ENCODE measurements at regions not wholly inside any gene's neighbourhood (a gene's known extent, or its start where the extent isn't known, plus 50 kb on each side); places are given as distances from the start of the nearest gene placed in this dataset.

DNA sequence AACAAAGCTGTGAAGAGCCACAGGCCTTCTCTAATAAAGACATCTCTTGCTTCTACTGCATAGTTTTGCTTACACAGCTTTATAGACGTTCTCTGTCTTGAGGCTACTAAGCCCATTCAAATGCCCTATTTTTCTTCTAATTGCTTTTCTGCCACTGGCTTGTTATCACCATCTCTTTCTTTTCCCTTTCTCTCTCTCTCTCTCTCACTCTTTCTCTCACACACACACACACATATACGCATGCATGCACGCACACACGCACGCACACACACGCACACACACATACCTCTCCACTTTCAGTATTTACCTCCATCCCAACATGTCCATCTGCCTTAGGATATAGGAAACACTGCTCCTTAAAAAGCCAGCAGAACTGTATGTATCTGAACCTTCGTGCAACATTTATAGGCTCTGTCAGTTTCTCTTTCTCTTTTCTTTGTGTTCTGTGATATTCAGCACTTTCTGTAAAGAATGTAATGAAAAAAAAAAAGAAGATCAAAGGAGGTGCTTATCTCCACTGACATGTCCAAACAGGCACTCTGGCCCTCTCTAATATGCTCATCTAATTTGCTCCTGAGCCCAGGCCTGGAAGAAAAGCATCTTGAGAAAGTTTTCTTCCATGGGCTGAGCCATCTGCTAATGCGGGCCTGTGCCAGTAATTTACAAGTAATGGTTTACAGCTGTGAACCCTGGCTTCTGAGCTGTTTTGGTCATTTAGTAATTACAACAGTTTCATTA lies 1046.7 kb upstream of the MAP3K7 start:
- H3K27ac Mint-ChIP-seq: no peak overlapping the region
- H3K4me3 Mint-ChIP-seq: no peak overlapping the region
- DNase-seq (no peak), ATAC-seq (no peak)
- no peaks in the 10 kb centered on the region for H3K27me3 Mint-ChIP-seq
- H3K9me3 Mint-ChIP-seq: peaks cover 2% of the 10 kb centered on the region
- no peaks in the 10 kb centered on the region for H3K36me3 Mint-ChIP-seq (ENCODE audit: low read depth)
- CTCF ChIA-PET: no interaction called here
- TF ChIP-seq, protein P1, sequence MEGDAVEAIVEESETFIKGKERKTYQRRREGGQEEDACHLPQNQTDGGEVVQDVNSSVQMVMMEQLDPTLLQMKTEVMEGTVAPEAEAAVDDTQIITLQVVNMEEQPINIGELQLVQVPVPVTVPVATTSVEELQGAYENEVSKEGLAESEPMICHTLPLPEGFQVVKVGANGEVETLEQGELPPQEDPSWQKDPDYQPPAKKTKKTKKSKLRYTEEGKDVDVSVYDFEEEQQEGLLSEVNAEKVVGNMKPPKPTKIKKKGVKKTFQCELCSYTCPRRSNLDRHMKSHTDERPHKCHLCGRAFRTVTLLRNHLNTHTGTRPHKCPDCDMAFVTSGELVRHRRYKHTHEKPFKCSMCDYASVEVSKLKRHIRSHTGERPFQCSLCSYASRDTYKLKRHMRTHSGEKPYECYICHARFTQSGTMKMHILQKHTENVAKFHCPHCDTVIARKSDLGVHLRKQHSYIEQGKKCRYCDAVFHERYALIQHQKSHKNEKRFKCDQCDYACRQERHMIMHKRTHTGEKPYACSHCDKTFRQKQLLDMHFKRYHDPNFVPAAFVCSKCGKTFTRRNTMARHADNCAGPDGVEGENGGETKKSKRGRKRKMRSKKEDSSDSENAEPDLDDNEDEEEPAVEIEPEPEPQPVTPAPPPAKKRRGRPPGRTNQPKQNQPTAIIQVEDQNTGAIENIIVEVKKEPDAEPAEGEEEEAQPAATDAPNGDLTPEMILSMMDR (IDR thresholded peaks at IDR 0.05): no peak
- intact Hi-C loops (cut with micrococcal nuclease): no loop called here
- H3K4me1 Mint-ChIP-seq (ENCODE audit: low read depth): no peaks in the 10 kb centered on the region
- POLR2A ChIA-PET: no interaction called here

DNA sequence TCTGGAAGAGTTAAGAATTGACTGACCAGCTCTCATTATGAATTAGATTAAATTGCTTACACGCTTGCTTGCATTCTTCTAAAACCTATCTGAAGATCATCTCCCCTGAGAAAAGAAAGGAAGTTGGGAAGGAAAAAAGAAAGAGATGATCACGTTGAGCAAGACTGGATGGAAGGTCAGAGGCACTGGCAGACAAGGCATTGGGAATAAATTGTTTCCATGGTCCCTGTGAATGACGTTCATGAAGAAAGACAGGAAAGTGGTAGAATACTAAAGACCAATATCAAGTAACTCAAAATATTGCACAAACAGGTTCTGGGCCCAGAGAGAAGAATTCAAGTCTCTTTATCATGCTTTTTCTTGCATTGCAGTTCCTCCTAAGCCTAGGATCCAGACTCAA lies 1045.4 kb upstream of the MAP3K7 start:
- H3K27me3 Mint-ChIP-seq: no peaks in the 10 kb centered on the region
- H3K36me3 Mint-ChIP-seq (ENCODE audit: low read depth): no peaks in the 10 kb centered on the region
- peaks cover 2% of the 10 kb centered on the region for H3K9me3 Mint-ChIP-seq
- H3K4me1 Mint-ChIP-seq (ENCODE audit: low read depth): no peaks in the 10 kb centered on the region
- POLR2A ChIA-PET: no interaction called here
- no peak for ATAC-seq
- CTCF ChIA-PET: no interaction called here
- no peak overlapping the region for H3K27ac Mint-ChIP-seq
- intact Hi-C loops (cut with micrococcal nuclease): no loop called here
- TF ChIP-seq, protein P1 (IDR thresholded peaks at IDR 0.05): no peak
- no peak for DNase-seq
- H3K4me3 Mint-ChIP-seq: no peak overlapping the region

DNA sequence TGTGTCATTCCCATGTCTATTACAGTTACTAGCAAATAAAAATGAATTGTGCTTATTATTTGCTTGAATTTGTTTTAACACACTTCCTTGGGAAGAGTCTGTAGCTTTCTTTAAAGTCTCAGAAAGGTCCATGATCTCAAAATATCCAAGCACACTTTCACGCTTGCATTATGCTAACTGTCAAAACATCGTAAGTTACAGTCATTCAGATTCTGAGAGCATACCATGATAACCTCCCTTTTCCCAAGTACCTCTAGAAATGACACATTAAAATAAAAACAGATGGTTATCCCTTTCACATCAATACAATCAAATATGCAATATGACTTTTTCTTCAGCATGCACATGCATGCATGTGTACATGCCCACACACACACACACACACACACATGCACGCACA lies 1044.4 kb upstream of the MAP3K7 start:
- Mint-ChIP-seq H3K27me3 (no peaks in the 10 kb centered on the region), H3K27ac (no peak overlapping the region), H3K4me3 (no peak overlapping the region), H3K36me3 (ENCODE audit: low read depth) (no peaks in the 10 kb centered on the region), H3K4me1 (ENCODE audit: low read depth) (no peaks in the 10 kb centered on the region), H3K9me3 (peaks cover 2% of the 10 kb centered on the region)
- ChIA-PET CTCF (no interaction called here), POLR2A (no interaction called here)
- DNase-seq: no peak
- TF ChIP-seq, protein P1 (IDR thresholded peaks at IDR 0.05): no peak
- ATAC-seq: no peak
- intact Hi-C loops (cut with micrococcal nuclease): no loop called here

DNA sequence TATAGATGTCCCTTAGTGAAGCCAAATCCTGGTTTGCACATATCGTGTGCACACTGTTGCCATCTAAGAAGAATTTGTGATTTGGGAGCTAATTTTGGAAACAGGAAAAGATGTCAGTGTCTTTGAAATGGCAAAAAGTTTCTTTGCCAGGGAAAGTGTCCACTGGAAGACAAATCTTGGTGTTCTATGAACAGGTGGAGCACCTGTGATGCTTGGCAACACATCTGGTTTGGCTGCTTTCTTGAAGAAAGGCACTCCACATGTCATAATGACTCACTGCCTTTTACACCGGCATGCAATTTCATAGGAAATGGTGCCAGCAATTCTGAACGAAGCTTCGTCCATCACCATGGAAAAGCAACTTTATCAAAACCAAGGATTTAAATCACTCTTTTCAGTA lies 1040.0 kb upstream of the MAP3K7 start:
- TF ChIP-seq, protein P1 (IDR thresholded peaks at IDR 0.05): no peak
- no peaks in the 10 kb centered on the region for H3K27me3 Mint-ChIP-seq
- no peak for ATAC-seq
- no peaks in the 10 kb centered on the region for H3K4me1 Mint-ChIP-seq (ENCODE audit: low read depth)
- ChIA-PET CTCF (no interaction called here), POLR2A (no interaction called here)
- H3K36me3 Mint-ChIP-seq (ENCODE audit: low read depth): no peaks in the 10 kb centered on the region
- peaks cover 2% of the 10 kb centered on the region for H3K9me3 Mint-ChIP-seq
- no peak for DNase-seq
- H3K4me3 Mint-ChIP-seq: no peak overlapping the region
- intact Hi-C loops (cut with micrococcal nuclease): no loop called here
- no peak overlapping the region for H3K27ac Mint-ChIP-seq

DNA sequence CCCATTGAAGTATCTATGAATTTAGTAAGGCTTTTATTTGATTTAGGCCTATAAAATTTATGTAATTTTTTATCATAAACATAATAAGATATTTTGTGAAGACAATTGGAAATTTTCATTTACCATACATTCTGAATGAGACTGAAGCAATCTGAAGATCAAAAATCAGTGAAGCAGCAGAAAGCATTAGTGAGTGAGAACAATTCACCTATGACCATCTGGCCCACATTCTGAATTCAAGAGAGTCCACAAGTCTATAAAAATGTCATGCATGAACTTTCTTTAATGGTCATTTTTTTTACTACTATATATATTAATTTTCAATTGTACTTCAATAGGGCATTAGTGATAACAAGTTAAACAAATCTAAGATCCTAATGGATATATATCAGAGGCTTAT lies 1026.6 kb upstream of the MAP3K7 start:
- no peak for DNase-seq
- Mint-ChIP-seq H3K27me3 (no peaks in the 10 kb centered on the region), H3K27ac (no peak overlapping the region), H3K9me3 (no peaks in the 10 kb centered on the region), H3K4me3 (no peak overlapping the region), H3K4me1 (ENCODE audit: low read depth) (no peaks in the 10 kb centered on the region), H3K36me3 (ENCODE audit: low read depth) (no peaks in the 10 kb centered on the region)
- TF ChIP-seq, protein P1 (IDR thresholded peaks at IDR 0.05): no peak
- POLR2A ChIA-PET: no interaction called here
- CTCF ChIA-PET: no interaction called here
- intact Hi-C loops (cut with micrococcal nuclease): no loop called here
- no peak for ATAC-seq

All from activated CD8-positive, alpha-beta T cell treated with anti-CD3 and anti-CD28 coated beads for 36 hours (primary cell).